HG02588 (cell line): ENCODE measurements at regions not wholly inside any gene's neighbourhood (a gene's known extent, or its start where the extent isn't known, plus 50 kb on each side); places are given as distances from the start of the nearest gene placed in this dataset.
"Not testable (repeated sequence)": the region's sequence is repeated elsewhere in the genome, so short reads cannot be mapped to it uniquely, and the experiment has no call there.

Source experiments
- ATAC-seq: cut with Tn5 transposase; IDR thresholded peaks from one replicate; pipeline ENCODE4 v1.9.1; 2021; ENCODE audit warnings: mild to moderate bottlenecking, moderate library complexity; ENCODE audit not compliant: unreplicated experiment

GRCh38 chr18:52228166-52228565 lies 111.8 kb upstream of the DCC start:
- no peak for ATAC-seq

DNA sequence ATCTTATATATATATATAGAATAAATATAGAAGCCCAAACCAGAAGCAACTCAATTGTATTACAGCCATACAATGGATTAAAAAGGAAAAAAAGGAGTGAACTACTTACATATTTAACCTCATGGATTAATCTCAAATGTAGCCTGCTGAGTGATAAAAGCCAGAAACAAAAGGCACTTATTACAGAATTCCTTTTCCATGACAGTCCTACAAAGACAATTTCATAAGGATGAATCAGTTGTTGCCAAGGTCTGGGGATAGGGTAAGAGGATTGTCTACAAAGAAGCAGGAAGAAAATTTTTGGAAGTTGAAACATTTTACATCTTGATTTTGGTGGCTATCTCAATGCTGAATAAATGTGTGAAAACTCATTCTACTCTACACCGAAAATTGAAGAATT lies 103.9 kb upstream of the DCC start:
- ATAC-seq: no peak

DNA sequence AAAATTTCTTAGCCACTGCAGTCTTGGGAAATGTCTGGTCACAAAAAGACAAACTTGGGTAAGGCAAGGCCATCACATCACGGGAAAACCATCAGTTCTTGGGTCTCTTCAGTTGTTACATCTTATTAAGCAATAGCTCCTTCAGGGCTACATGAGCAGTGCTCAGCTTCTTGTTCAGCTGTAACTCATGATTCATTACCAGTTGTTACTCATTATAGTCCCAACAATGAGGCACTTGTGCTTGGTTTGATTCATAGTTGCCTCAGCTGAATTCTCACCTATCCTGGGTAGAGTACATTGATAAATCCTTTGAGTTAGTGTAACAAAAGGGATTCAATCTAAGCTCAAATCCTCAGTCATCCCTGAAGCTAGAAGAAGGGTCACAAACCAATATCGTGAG lies 102.4 kb upstream of the DCC start:
- no peak for ATAC-seq

DNA sequence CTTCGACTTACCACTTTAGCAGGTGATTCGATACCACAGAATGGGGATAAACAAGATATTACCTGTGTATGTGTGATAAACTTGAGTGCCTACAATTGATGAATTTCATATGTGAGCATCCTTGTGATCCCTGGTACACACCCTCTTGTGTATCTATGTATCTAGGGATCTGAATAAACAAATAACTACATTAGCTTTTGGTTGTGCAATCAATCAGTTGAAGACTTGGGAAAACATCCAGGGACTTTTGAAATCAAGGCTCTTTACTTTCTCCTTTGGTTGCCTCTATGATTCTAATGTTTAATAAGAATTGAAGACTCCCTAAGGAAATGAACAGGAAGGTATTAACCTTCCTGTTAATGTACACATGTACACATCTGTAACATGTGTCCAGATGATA lies 97.3 kb upstream of the DCC start:
- ATAC-seq: no peak

DNA sequence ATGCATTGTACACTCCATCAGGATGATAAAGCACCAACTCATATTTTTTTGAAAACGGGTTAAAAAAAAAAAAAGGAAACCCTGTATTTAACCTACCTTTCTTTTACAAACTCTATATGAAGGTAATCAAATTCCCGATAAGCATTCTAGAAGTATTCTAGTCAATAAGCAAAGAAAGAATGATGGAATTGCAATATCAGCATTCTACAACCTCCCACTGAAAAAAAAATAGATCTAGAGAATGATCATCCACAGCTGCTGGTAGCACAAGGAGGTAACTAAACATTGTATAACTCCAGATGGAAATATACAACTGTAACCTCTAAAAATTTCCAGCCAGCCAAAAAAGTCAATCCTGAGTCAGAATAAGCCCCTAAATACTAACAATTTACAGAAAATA lies 95.3 kb upstream of the DCC start:
- no peak for ATAC-seq

DNA sequence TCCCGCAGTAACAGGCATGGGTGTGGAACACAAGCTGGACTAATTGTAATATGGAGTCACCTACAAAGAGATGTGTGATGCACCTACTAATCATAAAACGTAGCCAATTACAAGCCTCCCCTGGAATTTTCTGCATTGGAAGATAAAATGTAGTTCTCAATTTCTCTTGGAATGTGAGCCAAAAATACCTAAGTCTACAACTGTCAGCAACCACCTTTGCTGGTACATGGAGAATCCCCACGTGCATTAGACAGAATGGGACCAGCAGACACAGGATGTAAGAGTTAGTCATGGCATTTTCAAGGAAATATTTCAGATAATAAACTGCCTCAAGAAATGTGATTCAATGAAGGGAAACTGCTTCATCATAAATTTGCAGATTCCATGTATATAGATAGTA lies 85.6 kb upstream of the DCC start:
- ATAC-seq: no peak

DNA sequence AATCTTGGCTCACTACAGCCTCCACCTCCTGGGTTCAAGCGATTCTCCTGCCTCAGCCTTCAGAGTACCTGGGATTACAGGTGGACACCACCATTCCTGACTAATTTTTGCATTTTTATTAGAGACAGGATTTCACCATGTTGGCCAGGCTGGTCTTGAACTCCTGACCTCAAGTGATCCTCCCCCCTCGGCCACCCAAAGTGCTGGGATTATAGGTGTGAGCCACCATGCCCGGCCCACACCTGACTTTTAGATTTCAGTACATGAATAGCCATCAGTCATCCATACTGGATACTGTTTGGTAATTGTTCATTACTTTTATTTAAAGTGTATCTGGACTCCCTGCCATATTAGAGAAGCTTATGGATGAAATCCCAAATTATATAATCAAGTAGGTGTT lies 82.6 kb upstream of the DCC start:
- ATAC-seq: not testable (repeated sequence)

GRCh38 chr18:52275817-52276216 lies 64.2 kb upstream of the DCC start:
- no peak for ATAC-seq

GRCh38 chr18:52277785-52278184 lies 62.2 kb upstream of the DCC start:
- ATAC-seq: no peak

GRCh38 chr18:52278191-52278590 lies 61.8 kb upstream of the DCC start:
- no peak for ATAC-seq

DNA sequence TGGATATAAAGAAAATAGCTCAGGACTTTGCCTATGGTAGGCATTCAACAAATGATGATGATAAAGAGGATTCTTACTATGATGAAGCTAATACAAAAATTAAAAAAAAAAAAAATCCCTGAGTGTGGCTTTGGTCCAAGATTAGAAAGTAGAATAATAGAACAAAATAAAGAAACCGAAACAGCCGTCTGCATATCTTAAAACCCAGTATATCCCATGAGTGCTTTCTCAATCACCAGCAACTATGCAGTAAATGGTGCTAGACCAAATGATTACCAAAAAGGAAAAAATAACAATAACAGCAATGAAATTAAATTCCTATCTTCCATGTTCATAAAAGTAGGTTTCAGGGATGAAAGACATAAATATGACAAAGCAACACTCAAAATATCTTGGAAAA lies 59.3 kb upstream of the DCC start:
- ATAC-seq: no peak

GRCh38 chr18:52283927-52284326 lies 56.1 kb upstream of the DCC start:
- no peak for ATAC-seq

GRCh38 chr18:52286675-52287074 lies 53.3 kb upstream of the DCC start:
- ATAC-seq: no peak

DNA sequence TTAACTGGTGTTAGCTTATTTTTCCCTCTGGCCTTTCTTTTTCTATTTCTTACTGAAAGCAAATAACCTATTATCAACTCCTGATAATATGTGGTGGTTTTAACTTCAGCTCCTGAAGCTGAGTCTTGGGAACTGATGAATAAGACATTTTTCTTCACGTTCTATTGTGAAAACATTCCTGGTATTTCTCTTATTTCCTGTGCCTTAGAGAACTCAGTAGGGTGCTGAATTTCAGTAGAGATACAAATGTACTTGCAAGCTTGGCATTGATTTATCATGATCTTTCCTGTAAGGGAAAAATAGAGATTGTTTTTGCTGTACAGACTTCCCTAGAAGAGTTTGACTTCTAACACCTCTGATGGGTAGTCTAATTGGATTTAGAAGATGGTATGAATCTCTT lies 52.8 kb upstream of the DCC start:
- no peak for ATAC-seq

DNA sequence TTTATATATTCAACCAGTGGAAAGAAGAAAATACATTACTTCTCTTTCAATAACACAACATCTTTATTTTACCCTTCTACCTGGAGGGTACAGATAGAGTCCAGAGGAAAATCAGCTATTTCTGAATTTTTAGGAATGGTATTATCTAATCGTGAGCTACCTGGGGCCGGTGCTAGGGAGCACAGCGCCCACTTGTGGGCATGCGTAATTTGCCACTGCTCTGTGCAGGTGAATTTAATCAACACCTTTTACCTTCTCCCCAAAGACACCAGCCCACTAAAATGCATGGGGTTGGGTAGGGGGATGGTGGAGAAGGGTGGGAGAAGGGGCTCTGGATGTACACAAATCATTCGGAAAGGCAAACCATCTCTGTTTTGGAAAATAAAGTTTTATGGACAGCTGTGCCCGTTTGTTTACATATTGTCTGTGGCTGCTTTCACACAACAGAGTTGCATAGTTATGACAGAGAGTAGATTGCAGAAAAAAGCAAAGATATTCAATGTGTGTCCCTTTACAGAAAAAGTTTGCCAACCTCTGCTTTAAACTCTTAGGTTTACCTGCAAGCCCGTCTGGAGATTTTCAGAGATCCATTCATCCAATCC lies 51.5 kb upstream of the DCC start:
- ATAC-seq: no peak

DNA sequence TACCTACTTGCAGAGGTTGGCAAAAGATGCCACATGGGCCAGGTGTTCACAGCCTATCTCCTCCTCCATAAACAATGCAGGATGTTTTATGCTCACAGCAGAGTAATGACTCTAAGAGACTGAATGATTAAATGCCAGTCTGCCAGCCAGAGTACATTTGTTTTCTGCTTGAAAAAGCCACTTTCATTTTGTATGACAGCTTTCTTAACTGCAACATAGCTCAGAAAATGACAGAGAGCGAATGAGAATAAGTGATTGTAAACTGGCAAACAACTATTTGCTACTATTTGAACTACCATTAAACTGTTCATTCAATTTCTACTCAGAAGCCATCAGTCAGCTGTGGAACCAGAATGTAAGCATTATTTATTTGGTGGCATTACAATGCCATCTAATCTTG lies 50.6 kb upstream of the DCC start:
- ATAC-seq: no peak
